ENCODE measurements at regions not wholly inside any gene's neighbourhood (a gene's known extent, or its start where the extent isn't known, plus 50 kb on each side); places are given as distances from the start of the nearest gene placed in this dataset.
A peak's percentile ranks its signal among the peaks of the same experiment; 100 is the strongest.

GRCh38 chr4:11543706-11544105, 115.0 kb upstream of the HS3ST1 start:
- Histone ChIP-seq H3K4me1 (ENCODE audit: control insufficient read depth, extremely low read depth, insufficient read depth, low read length) (peaks cover 39% of the 10 kb centered on the region), H2AFZ (ENCODE audit: control insufficient read depth, low read length) (peak overlapping the region; percentile 68), H3K9me3 (ENCODE audit: control insufficient read depth, low read depth, low read length) (no peaks in the 10 kb centered on the region), H3K36me3 (ENCODE audit: control insufficient read depth in 2 of 2, extremely low read depth in 1 of 2, insufficient read depth in 2 of 2, low read length in 2 of 2) (no peaks in the 10 kb centered on the region), H3K79me2 (ENCODE audit: control insufficient read depth, insufficient read depth, low read length) (no peaks in the 10 kb centered on the region), H3K4me2 (ENCODE audit: control insufficient read depth, extremely low read depth, insufficient read depth, low read depth, low read length) (peak overlapping the region; percentile 1), H3K27ac (ENCODE audit: control insufficient read depth, insufficient read depth, low read length) (peak overlapping the region; percentile 51), H3K4me3 (ENCODE audit: control insufficient read depth in 2 of 3, extremely low read depth in 1 of 3, insufficient read depth in 2 of 3, low read depth in 1 of 3, low read length in 3 of 3) (no peak overlapping the region), H3K9ac (ENCODE audit: control insufficient read depth, extremely low read depth, insufficient read depth, low read length) (peak overlapping the region; percentile 14), H4K20me1 (ENCODE audit: control insufficient read depth, extremely low read depth, insufficient read depth, low read length) (no peaks in the 10 kb centered on the region), H3K27me3 (ENCODE audit: control insufficient read depth, extremely low read depth, insufficient read depth, low read length) (no peaks in the 10 kb centered on the region), H3K9me1 (ENCODE audit: control insufficient read depth, extremely low read depth, insufficient read depth, low read length) (no peaks in the 10 kb centered on the region)
- FAIRE-seq (peak; percentile 95), DNase-seq (ENCODE audit: low read depth, low spot score) (peak; percentile 53)
- TF ChIP-seq, protein P1, sequence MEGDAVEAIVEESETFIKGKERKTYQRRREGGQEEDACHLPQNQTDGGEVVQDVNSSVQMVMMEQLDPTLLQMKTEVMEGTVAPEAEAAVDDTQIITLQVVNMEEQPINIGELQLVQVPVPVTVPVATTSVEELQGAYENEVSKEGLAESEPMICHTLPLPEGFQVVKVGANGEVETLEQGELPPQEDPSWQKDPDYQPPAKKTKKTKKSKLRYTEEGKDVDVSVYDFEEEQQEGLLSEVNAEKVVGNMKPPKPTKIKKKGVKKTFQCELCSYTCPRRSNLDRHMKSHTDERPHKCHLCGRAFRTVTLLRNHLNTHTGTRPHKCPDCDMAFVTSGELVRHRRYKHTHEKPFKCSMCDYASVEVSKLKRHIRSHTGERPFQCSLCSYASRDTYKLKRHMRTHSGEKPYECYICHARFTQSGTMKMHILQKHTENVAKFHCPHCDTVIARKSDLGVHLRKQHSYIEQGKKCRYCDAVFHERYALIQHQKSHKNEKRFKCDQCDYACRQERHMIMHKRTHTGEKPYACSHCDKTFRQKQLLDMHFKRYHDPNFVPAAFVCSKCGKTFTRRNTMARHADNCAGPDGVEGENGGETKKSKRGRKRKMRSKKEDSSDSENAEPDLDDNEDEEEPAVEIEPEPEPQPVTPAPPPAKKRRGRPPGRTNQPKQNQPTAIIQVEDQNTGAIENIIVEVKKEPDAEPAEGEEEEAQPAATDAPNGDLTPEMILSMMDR (optimal IDR thresholded peaks at IDR 0.05 in 1 of 3, IDR thresholded peaks at IDR 0.05 in 1 of 3, conservative IDR thresholded peaks at IDR 0.05 in 1 of 3; ENCODE audit: extremely low read depth in 1 of 3, insufficient read depth in 2 of 3, low read length in 3 of 3), result no peak
- no peak for TF ChIP-seq EZH2 (IDR thresholded peaks at IDR 0.05; ENCODE audit: low read length)
- dilution Hi-C loops (cut with MboI; ENCODE audit: extremely low pct_ligation_motif_present, low sequenced_read_pairs), result no loop called here

- Histone ChIP-seq H3K4me1 (ENCODE audit: control insufficient read depth, extremely low read depth, insufficient read depth, low read length) (peaks cover 32% of the 10 kb centered on the region), H3K9me3 (ENCODE audit: control insufficient read depth, low read depth, low read length) (no peaks in the 10 kb centered on the region), H3K36me3 (ENCODE audit: control insufficient read depth in 2 of 2, extremely low read depth in 1 of 2, insufficient read depth in 2 of 2, low read length in 2 of 2) (no peaks in the 10 kb centered on the region), H3K4me2 (ENCODE audit: control insufficient read depth, extremely low read depth, insufficient read depth, low read depth, low read length) (peak overlapping the region; percentile 1), H3K4me3 (ENCODE audit: control insufficient read depth in 2 of 3, extremely low read depth in 1 of 3, insufficient read depth in 2 of 3, low read depth in 1 of 3, low read length in 3 of 3) (no peak overlapping the region), H3K27me3 (ENCODE audit: control insufficient read depth, extremely low read depth, insufficient read depth, low read length) (no peaks in the 10 kb centered on the region), H3K9me1 (ENCODE audit: control insufficient read depth, extremely low read depth, insufficient read depth, low read length) (no peaks in the 10 kb centered on the region), H2AFZ (ENCODE audit: control insufficient read depth, low read length) (no peak overlapping the region), H3K27ac (ENCODE audit: control insufficient read depth, insufficient read depth, low read length) (peak overlapping the region; percentile 48), H3K9ac (ENCODE audit: control insufficient read depth, extremely low read depth, insufficient read depth, low read length) (no peak overlapping the region), H4K20me1 (ENCODE audit: control insufficient read depth, extremely low read depth, insufficient read depth, low read length) (no peaks in the 10 kb centered on the region), H3K79me2 (ENCODE audit: control insufficient read depth, insufficient read depth, low read length) (no peaks in the 10 kb centered on the region)
- no peak for DNase-seq (ENCODE audit: low read depth, low spot score)
- dilution Hi-C loops (cut with MboI; ENCODE audit: extremely low pct_ligation_motif_present, low sequenced_read_pairs), result no loop called here
- no peak for FAIRE-seq
- TF ChIP-seq EZH2 (IDR thresholded peaks at IDR 0.05; ENCODE audit: low read length), result no peak
- TF ChIP-seq, protein P1 (optimal IDR thresholded peaks at IDR 0.05 in 1 of 3, IDR thresholded peaks at IDR 0.05 in 1 of 3, conservative IDR thresholded peaks at IDR 0.05 in 1 of 3; ENCODE audit: extremely low read depth in 1 of 3, insufficient read depth in 2 of 3, low read length in 3 of 3), result no peak
Observed at GRCh38 chr4:11542952-11543351, 114.3 kb upstream of the HS3ST1 start.

Measured in keratinocyte (primary cell).